K562 (cell line): ENCODE measurements at regions not wholly inside any gene's neighbourhood (a gene's known extent, or its start where the extent isn't known, plus 50 kb on each side); places are given as distances from the start of the nearest gene placed in this dataset.

Source experiments
- THRA ChIP-seq: fragments of 450-650 bp; IDR thresholded peaks from 2 replicates; pipeline ENCODE4 v1.6.1; 2017; ENCODE audit warnings: mild to moderate bottlenecking, moderate library complexity
- ZNF512 ChIP-seq: IDR thresholded peaks from 2 replicates; pipeline ENCODE4 v1.6.1; 2016; ENCODE audit warnings: missing genetic modification characterization, missing compliant biosample characterization
- ZNF609 ChIP-seq: sonication (generic); formaldehyde crosslinking; IDR thresholded peaks from 2 replicates; pipeline ENCODE4 v1.8.1; 2023; ENCODE audit warnings: missing genetic modification reagents, mild to moderate bottlenecking, borderline replicate concordance

GRCh38 chr10:61250131-61250530, 203.1 kb downstream of the TMEM26 start (continued):
- TF ChIP-seq ZNF609 (CRISPR knock-in tag): no peak
- TF ChIP-seq ZNF512: no peak
- no peak for TF ChIP-seq THRA
